ENCODE measurements at regions not wholly inside any gene's neighbourhood (a gene's known extent, or its start where the extent isn't known, plus 50 kb on each side); places are given as distances from the start of the nearest gene placed in this dataset.

GRCh38 chr5:158326256-158326655 is 467.3 kb upstream of the CLINT1 start:
- Histone ChIP-seq H3K9me2 (replicated peaks; ENCODE audit: insufficient read depth, low read length) (no peaks in the 10 kb centered on the region), H3K27ac (ENCODE audit: low read depth, low read length) (no peak overlapping the region), H3K36me3 (ENCODE audit: low read length) (no peaks in the 10 kb centered on the region), H2AFZ (ENCODE audit: low read depth, low read length, severe bottlenecking) (no peak overlapping the region), H3K9ac (ENCODE audit: low read length) (no peak overlapping the region), H4K20me1 (ENCODE audit: low read depth, low read length) (no peaks in the 10 kb centered on the region), H3K4me3 (ENCODE audit: insufficient read depth, low read length, poor library complexity, severe bottlenecking) (no peak overlapping the region), H3K79me2 (ENCODE audit: insufficient read depth, low read length) (no peaks in the 10 kb centered on the region), H3K9me3 (ENCODE audit: insufficient read depth, low read length) (peaks cover 9% of the 10 kb centered on the region), H3F3A (ENCODE audit: insufficient read depth) (no peaks in the 10 kb centered on the region), H3K27me3 (ENCODE audit: low read length) (no peaks in the 10 kb centered on the region), H3K4me2 (ENCODE audit: low read depth, low read length, poor library complexity, severe bottlenecking) (no peak overlapping the region)
- no peak for TF ChIP-seq CTCF (IDR thresholded peaks at IDR 0.05; ENCODE audit: insufficient read depth, low read length, poor library complexity, severe bottlenecking)
- no peak for TF ChIP-seq EZH2phosphoT487 (conservative IDR thresholded peaks at IDR 0.05; ENCODE audit: low read length)

GRCh38 chr5:158324236-158324635 is 465.3 kb upstream of the CLINT1 start:
- Histone ChIP-seq H3K9me2 (replicated peaks; ENCODE audit: insufficient read depth, low read length) (no peaks in the 10 kb centered on the region), H3K4me3 (ENCODE audit: insufficient read depth, low read length, poor library complexity, severe bottlenecking) (no peak overlapping the region), H3K27ac (ENCODE audit: low read depth, low read length) (no peak overlapping the region), H3K79me2 (ENCODE audit: insufficient read depth, low read length) (no peaks in the 10 kb centered on the region), H3K9me3 (ENCODE audit: insufficient read depth, low read length) (0 out of 2 replicates have a peak, but pooled peaks cover 1% of the 10 kb centered on the region), H3K27me3 (ENCODE audit: low read length) (no peaks in the 10 kb centered on the region), H3F3A (ENCODE audit: insufficient read depth) (no peaks in the 10 kb centered on the region), H3K36me3 (ENCODE audit: low read length) (no peaks in the 10 kb centered on the region), H3K9ac (ENCODE audit: low read length) (no peak overlapping the region), H2AFZ (ENCODE audit: low read depth, low read length, severe bottlenecking) (no peak overlapping the region), H3K4me2 (ENCODE audit: low read depth, low read length, poor library complexity, severe bottlenecking) (no peak overlapping the region), H4K20me1 (ENCODE audit: low read depth, low read length) (no peaks in the 10 kb centered on the region)
- TF ChIP-seq CTCF (IDR thresholded peaks at IDR 0.05; ENCODE audit: insufficient read depth, low read length, poor library complexity, severe bottlenecking) (no peak), EZH2phosphoT487 (conservative IDR thresholded peaks at IDR 0.05; ENCODE audit: low read length) (no peak)

GRCh38 chr5:158322620-158323019 is 463.7 kb upstream of the CLINT1 start:
- H3K9ac ChIP-seq (ENCODE audit: low read length), result no peak overlapping the region
- no peaks in the 10 kb centered on the region for H3K79me2 ChIP-seq (ENCODE audit: insufficient read depth, low read length)
- H3K36me3 ChIP-seq (ENCODE audit: low read length), result no peaks in the 10 kb centered on the region
- H3K27me3 ChIP-seq (ENCODE audit: low read length), result no peaks in the 10 kb centered on the region
- no peak overlapping the region for H3K4me2 ChIP-seq (ENCODE audit: low read depth, low read length, poor library complexity, severe bottlenecking)
- no peak overlapping the region for H3K27ac ChIP-seq (ENCODE audit: low read depth, low read length)
- no peaks in the 10 kb centered on the region for H3K9me2 ChIP-seq (replicated peaks; ENCODE audit: insufficient read depth, low read length)
- H3F3A ChIP-seq (ENCODE audit: insufficient read depth), result no peaks in the 10 kb centered on the region
- H2AFZ ChIP-seq (ENCODE audit: low read depth, low read length, severe bottlenecking), result no peak overlapping the region
- TF ChIP-seq EZH2phosphoT487 (conservative IDR thresholded peaks at IDR 0.05; ENCODE audit: low read length) (no peak), CTCF (IDR thresholded peaks at IDR 0.05; ENCODE audit: insufficient read depth, low read length, poor library complexity, severe bottlenecking) (no peak)
- no peak overlapping the region for H3K4me3 ChIP-seq (ENCODE audit: insufficient read depth, low read length, poor library complexity, severe bottlenecking)
- H4K20me1 ChIP-seq (ENCODE audit: low read depth, low read length), result no peaks in the 10 kb centered on the region
- H3K9me3 ChIP-seq (ENCODE audit: insufficient read depth, low read length), result no peaks in the 10 kb centered on the region

Measured in SU-DHL-6 (cell line).